HG02610 (cell line): ENCODE measurements at regions not wholly inside any gene's neighbourhood (a gene's known extent, or its start where the extent isn't known, plus 50 kb on each side); places are given as distances from the start of the nearest gene placed in this dataset.

Experiments
- ATAC-seq: cut with Tn5 transposase; IDR thresholded peaks from one replicate; pipeline ENCODE4 v1.9.1; 2021; ENCODE audit warnings: mild to moderate bottlenecking, moderate library complexity; ENCODE audit not compliant: unreplicated experiment

DNA sequence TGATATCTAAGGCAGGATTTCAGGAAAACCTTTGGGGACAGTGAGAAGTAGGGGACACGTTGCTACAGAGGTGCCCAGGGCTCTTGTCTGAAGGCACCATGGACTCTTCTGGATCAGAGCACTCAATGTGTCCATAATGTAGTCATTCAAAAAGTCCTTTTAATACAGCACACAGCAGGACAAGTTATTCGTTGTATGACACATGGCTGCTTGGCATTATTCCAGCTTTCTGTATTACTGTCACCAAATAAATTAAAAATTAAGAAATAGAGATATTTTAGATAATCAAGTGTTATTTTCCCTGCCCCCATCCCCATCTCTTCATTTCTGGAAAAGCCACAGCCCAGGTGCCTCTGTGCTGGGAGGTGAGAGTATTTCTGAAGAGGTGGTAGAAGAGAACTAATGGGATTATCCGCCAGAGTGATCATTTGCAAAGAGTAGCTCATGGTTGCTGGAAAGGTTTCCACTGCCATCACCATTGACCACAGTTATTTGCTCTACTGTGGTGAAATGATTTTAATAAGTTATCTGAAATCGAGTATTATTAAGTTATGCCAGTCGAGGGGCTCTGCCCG is 83.0 kb downstream of the CXCL12 start:
- ATAC-seq: no peak

DNA sequence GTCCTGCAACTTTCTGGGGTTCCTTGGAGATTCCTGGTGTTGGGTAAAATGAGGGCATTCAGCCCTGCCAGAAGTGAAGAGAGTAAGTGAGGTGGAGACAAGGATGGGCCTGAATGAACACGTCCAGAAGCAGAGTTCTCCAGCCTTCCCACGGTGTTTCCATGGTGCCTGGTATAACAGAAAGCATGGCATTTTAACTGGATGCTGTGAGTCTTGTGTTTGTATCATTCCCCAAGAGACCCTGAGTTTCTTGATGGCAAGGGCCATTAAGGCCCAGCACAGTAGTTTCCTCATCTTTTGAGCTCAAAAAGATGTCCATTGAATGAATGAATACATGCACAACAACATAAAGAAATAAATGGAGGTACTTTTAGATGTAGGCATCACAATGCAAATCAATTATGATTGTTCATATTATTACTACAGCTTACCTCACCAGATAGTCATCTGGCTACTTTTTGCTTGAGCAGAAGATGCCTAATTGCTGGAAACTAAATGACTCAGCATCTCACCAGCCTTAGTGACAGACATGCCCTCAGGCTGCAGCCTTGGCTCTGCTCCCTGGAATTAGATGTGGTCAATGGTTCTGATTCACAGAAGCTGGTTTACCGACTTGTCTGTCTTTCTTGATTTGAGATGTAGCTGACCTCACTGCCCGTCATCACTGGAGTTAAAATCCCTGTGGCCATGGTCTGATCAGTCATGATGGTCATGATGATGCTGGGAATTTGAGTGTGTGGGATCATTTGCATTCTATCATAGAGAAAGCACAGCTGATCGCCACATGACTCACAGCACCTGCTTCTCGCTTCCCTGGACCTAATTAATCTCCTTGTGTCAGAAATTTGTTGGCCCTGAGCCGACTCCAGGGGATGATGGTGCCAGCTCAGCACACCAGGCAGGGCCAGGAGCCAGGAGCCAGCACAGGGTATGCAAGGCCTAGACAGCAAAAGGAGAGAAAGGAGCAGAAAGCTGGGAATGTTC is 83.9 kb downstream of the CXCL12 start:
- peak; percentile 94 for ATAC-seq

DNA sequence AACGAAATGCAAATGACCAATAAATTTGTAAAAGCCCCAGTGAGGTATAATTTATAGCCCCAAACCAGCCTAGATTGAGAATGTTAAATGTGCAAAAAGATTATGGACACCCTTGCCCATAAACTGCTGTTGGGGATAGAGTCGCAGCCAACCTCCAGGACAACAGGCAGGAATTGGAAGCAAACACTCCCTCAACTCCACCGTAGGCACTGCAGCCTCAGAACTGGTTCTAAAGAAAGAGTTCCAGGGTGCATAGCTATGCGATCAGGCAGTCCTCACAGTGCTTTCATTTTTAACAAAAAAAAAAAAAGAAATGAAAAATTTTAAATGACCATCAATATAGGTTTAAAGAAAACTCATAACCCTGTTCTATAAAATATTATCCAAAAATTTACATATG is 86.2 kb downstream of the CXCL12 start:
- ATAC-seq: no peak

DNA sequence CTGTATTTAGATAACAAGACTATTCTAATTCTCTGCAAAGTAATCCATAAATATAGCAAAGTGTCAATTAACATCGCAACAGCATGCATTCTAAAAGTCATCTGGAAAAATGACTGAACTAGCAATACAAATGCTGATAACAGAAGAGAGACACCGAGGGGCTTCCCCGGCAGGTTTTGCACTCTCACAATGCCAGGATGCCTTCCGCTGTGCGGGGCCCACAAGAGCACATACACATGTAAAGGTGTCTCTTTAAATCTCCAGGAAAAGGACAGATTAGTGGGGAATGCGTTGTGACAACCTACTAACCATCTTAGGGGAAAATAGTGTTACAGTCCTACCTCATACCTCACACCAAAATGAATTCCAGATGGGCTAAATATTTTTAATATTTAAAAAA is 86.9 kb downstream of the CXCL12 start:
- ATAC-seq: no peak

DNA sequence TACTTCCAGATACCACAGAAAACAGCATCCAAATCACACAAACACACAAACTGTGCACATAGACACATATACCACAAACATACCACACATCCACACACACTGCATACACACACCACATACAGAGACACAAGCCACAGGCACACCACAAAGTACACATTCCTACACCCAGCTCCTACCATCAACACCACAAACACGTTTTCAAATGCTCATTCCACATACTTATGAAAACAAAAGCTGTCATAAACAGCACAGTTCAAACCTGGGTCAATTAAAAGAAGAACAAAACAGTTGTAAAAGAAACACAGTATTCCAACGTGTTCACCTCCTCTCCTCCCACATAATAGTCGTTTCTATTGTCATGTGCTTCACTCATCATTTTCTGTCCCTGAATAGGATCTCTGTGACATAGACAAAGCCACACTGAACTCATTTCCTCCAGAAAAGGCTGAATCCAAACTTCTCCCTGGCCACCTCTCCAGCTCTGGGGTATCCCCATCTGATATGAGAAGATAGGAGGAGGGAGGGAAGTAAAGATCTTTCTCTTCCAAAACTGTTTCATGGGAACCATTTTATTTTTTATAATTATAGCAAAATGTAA is 89.2 kb downstream of the CXCL12 start:
- no peak for ATAC-seq

DNA sequence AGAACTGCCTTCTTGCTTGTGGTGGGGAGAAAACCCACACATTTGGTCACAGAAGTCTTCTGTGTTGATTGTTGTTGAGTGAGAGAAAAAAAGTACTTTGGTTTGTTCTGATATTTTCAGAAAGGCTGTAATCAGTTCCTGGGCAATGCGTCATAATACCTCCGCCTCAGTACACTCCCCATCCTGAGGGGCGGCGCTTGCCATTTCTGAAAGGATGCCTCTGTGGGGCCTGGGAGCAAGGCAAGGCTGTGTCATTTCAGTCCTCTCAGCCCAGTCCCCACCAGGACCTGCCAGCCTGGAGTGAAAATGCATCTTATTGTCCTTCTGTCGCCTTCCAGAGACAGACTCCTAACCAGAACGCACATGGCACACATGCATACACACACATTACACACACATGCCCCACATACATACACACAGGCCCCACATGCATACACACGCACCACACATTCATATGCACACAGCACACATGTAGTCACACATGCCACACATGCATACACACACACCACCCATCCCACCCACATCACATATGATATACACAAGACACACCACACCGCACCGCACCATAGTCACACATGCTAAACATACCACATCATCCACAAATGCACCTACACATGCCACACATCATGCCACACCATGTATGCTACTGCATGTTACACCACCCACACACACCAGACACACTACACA is 90.0 kb downstream of the CXCL12 start:
- ATAC-seq: no peak

DNA sequence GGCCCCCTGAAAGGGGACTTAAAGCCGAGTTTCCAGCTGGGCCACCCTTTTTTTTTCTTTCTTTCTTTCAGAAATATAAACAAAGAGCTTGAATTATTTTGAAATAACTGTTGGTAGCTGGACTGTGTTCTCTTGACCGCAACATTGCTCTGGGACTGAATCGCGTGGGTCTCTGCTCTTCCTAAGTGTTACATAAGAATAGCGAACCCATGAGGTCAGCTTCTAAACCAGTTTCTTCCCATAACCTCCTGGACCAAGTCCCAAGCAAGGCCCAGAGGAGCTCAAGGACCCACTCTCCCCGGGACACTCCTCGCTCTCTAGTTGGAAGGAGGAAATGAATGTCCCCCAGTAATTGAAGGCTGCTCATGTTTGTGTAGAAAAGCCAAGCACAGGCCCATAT is 91.1 kb downstream of the CXCL12 start:
- no peak for ATAC-seq

DNA sequence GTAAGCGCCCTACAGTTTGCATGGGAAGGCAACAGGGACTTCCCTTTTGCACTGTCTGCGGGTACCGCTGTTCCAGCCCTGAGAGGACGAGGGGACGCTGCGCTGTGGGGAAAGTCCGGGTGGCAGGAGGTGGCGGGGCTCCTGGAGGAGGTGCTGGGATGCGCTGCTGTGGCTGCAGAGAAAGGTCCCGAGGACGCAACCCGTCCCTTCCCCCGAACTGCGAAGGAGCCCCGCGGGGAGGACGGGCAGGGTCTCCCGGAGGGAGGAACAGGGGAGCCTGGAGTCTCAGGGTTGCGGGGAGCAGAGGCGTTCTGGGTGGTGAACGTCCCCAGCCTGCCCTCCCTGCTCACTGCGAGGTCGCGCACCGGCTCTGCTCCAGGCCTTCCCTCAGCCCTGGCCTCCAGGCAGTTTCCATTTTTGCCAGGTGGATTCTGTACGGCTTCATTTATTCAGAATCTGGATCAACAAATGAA is 91.6 kb downstream of the CXCL12 start:
- ATAC-seq: peak; percentile 39

DNA sequence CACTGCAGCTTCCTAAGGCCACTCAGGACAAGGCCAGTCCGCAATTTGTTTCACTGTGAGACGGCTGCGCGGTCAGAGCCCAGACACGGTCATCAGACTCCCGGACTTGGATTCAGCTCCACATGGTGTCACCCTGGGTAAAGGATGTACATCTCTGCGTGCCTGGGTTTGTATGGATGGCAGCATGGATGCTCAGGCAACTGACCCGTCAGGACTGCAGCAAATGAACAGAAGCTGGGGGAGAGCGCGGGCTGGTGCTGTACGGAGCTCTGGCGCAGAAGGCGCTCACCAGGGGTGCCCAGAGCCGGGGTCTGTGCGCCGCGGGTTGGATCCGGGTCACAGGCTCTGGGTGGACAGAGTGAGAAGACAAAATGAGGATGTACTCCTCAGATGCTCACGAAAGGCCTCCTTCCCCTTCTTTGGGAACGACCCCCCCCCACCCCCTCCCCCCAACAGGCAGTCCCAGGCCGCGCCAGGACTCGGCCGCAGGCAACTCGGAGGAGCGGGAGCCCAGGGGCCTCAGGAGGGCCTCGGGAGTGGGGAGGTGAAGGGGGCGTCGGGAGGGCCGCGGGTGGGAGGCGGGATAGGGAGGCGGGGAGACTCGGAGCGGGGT is 92.4 kb downstream of the CXCL12 start:
- ATAC-seq: no peak

DNA sequence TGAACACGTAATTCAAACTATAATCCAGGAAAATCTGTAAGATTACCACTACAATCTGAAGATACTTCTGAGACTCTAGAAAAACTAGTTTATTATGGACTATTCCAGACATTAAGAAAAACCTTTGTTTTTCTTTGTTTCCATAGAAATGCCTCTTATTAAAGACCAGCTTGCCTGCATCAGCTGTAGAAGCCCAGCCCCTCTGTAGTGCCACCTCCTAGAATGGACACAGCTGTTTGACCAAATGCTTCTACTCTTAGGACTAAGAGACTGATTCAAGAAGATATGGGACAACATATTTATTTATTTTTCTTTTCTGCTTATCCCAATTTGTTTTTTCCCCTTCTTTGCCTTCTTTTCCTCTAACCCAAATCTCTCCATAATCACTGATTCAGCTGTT is 93.8 kb downstream of the CXCL12 start:
- no peak for ATAC-seq

DNA sequence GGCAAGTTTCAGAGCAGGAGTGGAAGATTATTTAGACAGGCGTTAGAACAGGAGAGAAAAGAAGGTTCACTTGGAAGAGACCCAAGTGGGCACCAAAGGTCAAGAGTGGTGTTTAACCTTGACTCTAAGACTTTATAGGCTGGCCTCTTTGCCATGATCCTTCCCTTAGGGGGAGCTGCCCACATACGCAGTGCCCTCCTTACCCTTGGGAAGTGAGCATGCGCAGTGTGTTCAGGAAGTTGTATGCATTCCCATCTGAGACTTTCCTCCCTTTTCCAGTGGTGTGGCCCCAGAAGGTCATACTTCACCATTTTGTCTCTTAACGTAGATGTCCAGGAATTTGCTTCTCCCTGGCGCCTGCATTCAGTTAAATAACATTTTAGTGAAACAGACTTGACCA is 95.8 kb downstream of the CXCL12 start:
- no peak for ATAC-seq

DNA sequence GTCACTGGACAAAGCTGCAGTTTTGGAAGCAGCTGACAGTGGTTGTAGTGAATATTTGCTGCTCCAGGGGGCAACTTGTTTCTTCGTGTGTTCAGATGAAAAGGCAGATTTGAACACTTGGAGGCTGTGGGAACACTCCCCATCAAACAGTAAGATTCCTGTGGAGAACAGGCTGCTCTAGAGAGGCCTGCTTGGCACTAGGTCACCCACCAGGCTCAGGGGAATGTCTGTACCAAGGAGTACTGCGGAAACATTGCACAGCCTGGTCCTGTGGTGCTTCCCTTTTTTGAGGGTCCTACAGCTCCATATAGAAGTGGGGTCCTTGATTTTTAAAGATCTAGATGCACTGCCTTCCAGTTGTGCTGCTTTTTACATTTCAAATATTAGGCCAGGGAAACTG is 97.5 kb downstream of the CXCL12 start:
- ATAC-seq: no peak

DNA sequence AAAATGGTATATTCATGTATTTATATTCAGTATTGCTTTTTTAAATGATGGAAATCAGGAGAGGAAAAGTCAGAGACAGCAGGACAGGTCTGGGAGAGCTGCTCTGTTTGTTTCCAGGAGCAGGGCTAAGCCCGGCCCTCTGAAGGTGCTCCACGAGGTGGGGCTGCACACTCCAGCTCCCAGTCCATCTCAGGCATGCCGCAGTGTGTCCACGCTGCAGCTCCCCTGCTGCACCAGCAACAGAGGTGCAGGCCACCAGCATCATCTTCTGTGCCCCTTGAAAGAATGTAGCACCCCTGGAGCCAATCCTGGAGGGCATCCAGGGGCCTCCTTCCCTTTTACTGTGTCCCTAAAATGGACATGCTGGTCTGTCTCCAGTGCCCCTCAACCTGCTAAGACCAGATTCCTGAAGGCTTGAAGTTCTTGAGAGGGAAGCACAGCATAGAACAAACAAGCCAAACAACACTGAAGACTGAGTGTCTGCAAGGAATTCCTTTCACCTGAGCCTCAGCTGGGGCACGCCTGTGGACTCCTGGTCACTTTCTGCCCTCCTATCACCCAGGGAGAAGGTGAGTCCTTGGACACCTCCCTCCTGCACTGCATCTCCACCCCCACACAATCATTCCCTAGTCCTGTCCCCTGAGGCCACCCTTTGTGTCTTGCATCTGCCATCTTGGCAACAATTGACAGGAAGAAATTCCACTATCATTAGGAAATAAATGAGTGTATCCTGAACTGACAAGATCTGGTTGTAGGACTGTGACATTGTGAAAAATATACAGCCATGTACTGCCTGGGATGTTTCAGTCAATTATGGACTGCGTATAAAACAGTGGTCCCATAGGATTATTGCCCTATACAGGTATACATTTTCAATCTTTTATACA is 100.5 kb downstream of the CXCL12 start:
- no peak for ATAC-seq

DNA sequence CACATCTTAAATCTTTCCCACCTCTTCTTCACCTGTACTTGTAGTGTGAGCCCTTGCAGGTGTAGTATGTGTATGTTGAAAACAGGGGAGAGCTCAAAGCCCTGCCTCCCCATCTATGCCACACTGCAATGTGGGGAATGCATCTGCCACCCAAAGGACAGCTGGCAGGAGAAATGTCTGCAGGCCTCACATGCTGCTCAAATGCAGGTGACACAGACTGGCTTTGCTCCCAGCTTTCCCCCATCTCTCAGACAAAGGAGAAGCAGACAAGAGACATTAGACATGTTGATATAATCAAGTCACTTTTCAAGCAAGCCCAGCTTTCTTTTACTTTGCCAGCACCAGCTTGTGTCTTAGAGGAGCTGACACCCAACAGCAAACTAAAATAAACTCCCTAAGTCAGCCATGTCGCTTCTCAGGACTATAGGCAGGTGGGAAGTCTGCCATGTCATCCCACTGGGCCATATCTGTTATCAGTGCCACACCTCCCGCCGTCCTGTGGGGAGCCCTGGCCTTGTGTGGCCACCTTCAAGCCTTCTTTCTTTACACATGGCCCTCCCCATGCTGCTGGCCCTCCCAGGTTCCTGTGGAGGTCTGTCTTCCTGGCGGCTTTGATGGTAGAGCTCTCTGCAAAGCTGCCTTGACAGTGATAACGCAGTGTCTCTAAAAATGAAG is 102.1 kb downstream of the CXCL12 start:
- no peak for ATAC-seq

DNA sequence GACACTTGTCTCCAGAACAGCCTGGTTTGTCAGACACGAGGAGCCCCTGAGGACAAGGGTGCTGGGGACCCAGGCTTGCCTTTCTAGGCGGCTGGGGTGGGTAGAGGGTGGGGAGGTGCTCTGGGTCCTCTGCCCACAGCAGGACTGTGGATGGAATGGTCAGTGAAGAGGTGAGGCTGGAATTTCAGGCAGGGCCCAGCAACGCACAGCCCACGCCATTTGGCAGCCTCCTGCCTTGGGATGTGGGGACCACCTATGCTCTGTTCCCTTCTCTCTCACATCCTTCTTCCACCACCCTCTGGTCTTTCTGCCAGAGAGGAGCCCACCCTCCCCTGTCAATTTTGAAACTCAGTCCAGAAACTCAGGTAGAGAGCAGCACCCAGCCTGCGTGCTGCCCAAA is 103.2 kb downstream of the CXCL12 start:
- ATAC-seq: no peak

DNA sequence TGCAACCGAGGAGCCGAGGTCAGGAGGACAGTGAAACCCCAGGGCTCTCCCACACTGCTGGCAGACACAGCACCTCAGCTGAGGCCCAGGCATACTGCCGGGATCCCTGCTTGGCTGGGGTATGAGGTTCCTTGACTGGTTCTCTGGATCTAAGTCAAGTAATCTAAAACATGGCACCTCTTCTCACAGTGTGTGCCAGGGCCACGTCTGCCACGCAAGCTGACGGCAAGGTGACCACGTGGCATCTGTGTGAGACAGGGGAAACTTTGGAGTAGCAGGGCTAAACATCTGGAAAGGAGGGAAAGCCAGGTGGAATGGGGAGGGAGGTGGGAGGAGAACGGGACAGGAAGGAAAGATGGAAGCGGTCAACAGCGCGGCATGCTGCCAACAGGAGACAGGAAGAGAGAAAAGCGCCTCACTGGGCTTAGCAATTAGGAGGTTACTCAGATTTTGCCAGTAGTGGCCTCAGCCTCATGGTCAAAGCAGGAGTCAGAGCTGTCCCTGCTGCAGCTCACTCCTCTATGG is 103.7 kb downstream of the CXCL12 start:
- no peak for ATAC-seq

DNA sequence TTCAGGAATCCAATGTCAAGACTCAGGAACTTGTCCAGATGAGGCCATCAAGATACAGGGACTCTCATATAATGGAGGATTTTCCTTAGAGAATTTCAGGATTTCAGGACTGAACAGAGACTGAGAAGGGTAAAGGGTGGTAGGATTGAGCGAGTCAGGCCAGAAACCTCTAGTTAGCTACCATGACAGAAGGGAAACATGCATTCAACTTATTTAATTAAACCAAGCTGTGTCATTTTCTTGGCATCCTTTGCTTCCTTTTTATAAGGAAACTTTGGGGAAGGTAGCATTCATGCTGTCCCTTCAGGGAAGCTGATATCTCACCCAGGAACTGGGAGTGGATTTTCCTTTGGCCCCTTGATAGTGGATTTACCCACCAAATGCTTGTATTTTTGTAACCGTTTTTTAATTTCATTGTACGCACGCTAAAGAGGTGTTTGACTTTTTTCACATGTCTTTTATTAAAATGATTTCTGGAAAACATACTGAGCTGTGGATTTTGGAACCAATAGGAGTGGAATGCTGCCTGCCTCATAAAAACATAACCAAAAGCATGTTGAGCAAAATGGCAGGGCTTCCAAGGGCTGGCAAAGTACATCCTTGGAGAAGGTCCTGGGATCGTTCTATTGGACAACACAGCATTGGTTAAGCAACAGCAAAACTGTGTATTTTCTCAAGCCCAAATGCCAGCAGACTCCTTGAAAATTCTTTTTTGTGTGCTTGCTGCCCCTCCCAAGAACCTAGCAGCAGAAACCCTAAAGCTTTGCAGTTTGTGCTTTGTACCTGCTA is 104.5 kb downstream of the CXCL12 start:
- ATAC-seq: no peak

DNA sequence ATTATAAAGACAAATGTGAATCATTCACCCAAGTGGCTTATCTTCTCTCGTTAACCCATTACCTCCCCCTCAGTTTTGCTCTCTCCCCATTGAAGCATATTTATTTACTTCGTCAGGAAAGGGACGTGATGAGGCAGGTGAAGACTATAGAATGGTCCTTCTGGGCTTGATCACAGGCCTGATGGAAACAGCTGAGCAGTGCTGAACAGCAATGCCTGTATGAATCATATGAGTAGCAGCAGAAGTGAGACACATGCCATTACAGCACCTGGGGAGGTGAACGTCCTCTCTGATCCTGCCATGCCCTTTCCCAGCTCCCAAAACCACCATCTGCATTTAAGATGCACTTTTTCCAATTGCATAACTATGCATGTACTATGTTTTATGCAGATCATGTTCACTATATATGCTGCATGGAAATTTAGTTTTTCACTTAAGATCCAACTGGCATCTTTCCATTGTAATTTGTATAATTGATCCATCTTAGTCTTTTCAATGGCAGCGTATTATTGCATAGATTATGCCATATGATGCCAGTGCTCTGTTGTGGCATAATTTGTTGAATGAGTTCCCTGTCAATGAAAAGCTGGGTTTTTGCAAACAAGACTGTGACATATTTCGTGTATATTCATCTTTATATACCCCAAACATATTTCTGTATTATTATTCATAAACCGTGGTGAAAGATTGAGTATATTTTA is 105.3 kb downstream of the CXCL12 start:
- no peak for ATAC-seq
